IMR-90 (cell line): ENCODE measurements at regions not wholly inside any gene's neighbourhood (a gene's known extent, or its start where the extent isn't known, plus 50 kb on each side); places are given as distances from the start of the nearest gene placed in this dataset.

Source experiments
- ATAC-seq: fragments of 200-7000 bp; cut with Tn5 transposase; 2 replicates; pipeline ENCODE4 v1.9.1; 2020; ENCODE audit warnings: low read depth, mild to moderate bottlenecking, moderate library complexity
- BruUV-seq: library from RNA; stranded (reverse); fragments of 400-500 nt; replicated peaks from 2 replicates; lab custom pipeline; 2021; lab: Mats Ljungman, UMichigan
- CTCF ChIA-PET: fragments of 300-600 bp; formaldehyde crosslinking; extraction: SDS; loops from one replicate; lab custom pipeline; 2021; ENCODE audit warnings: antibody characterized with exemption; lab: Yijun Ruan, JAX
- POLR2A ChIA-PET: fragments of 300-600 bp; sonication (Branson Sonifier 250); formaldehyde crosslinking; loops from one replicate; lab custom pipeline; 2022; ENCODE audit warnings: antibody characterized with exemption; ENCODE audit not compliant: unreplicated experiment; lab: Charles Lee
- DNase-seq: peaks from one replicate; pipeline ENCODE4 v3.0.0; 2013
- H2AFZ ChIP-seq: replicated peaks from 2 replicates; pipeline ENCODE3; 2013; ENCODE audit warnings: low read length, mild to moderate bottlenecking; ENCODE audit not compliant: poor library complexity
- H2AK5ac ChIP-seq: 2 replicates; pipeline ENCODE4 v1.6.1; 2013; ENCODE audit warnings: low read depth, low read length, inconsistent platforms
- H2AK9ac ChIP-seq: replicated peaks from 2 replicates; pipeline ENCODE3; 2013; ENCODE audit warnings: mild to moderate bottlenecking, low read depth, low read length, moderate library complexity; ENCODE audit not compliant: poor library complexity
- H2BK120ac ChIP-seq: 2 replicates; pipeline ENCODE4 v1.6.1; 2013; ENCODE audit warnings: low read depth, low read length, inconsistent platforms
- H2BK15ac ChIP-seq: 3 replicates; pipeline ENCODE4 v1.6.1; 2013; ENCODE audit warnings: low read depth, low read length, inconsistent platforms
- H2BK20ac ChIP-seq: 2 replicates; pipeline ENCODE4 v1.6.1; 2013; ENCODE audit warnings: low read depth, mild to moderate bottlenecking, inconsistent platforms, low read length, moderate library complexity
- H2BK5ac ChIP-seq: 2 replicates; pipeline ENCODE4 v1.6.1; 2013; ENCODE audit warnings: mild to moderate bottlenecking, low read depth, low read length, inconsistent platforms; ENCODE audit not compliant: poor library complexity, severe bottlenecking
- H3K14ac ChIP-seq: replicated peaks from 2 replicates; pipeline ENCODE4 v1.6.1; 2013; ENCODE audit warnings: low read depth, low read length, inconsistent platforms
- H3K18ac ChIP-seq: 2 replicates; pipeline ENCODE4 v1.6.1; 2013; ENCODE audit warnings: low read depth, low read length, control low read depth
- H3K23ac ChIP-seq: 2 replicates; pipeline ENCODE4 v1.6.1; 2013; ENCODE audit warnings: low read depth, low read length, inconsistent platforms
- H3K27ac ChIP-seq: 2 replicates; pipeline ENCODE4 v1.5.1; 2013; ENCODE audit warnings: mild to moderate bottlenecking, control low read depth, low read length; ENCODE audit not compliant: insufficient read depth
- H3K27me3 ChIP-seq: 2 replicates; pipeline ENCODE4 v1.6.1; 2013; ENCODE audit warnings: low read length; ENCODE audit not compliant: control insufficient read depth, insufficient read depth
- H3K36me3 ChIP-seq: 2 replicates; pipeline ENCODE4 v1.6.1; 2013; ENCODE audit warnings: low read length, mixed read lengths; ENCODE audit not compliant: control insufficient read depth, insufficient read depth
- H3K4ac ChIP-seq: 2 replicates; pipeline ENCODE4 v1.6.1; 2013; ENCODE audit warnings: low read depth, low read length, inconsistent platforms
- H3K4me1 ChIP-seq: 2 replicates; pipeline ENCODE4 v1.6.1; 2013; ENCODE audit warnings: low read length, mixed read lengths; ENCODE audit not compliant: control insufficient read depth, insufficient read depth
- H3K4me2 ChIP-seq: 2 replicates; pipeline ENCODE4 v1.6.1; 2013; ENCODE audit warnings: low read depth, mild to moderate bottlenecking, control low read depth, low read length, moderate library complexity
- H3K4me3 ChIP-seq: 2 replicates; pipeline ENCODE4 v1.5.1; 2013; ENCODE audit warnings: low read depth, mild to moderate bottlenecking, control low read depth, low read length, moderate library complexity; ENCODE audit not compliant: insufficient read depth
- H3K56ac ChIP-seq: 2 replicates; pipeline ENCODE4 v1.6.1; 2013; ENCODE audit warnings: low read length, inconsistent platforms; ENCODE audit not compliant: insufficient read depth; ENCODE audit errors: extremely low read depth
- H3K79me1 ChIP-seq, 2 experiments: 2 replicates each; pipeline ENCODE4 v1.6.1; 2013; ENCODE audit warnings: low read length in 2 of 2, inconsistent platforms in 1 of 2, low read depth in 1 of 2
- H3K9ac ChIP-seq: 2 replicates; pipeline ENCODE4 v1.6.1; 2013; ENCODE audit warnings: low read depth, low read length, control low read depth
- H3K9me1 ChIP-seq: 2 replicates; pipeline ENCODE4 v1.6.1; 2013; ENCODE audit warnings: low read length, inconsistent platforms; ENCODE audit not compliant: insufficient read depth
- H3K9me3 ChIP-seq: 2 replicates; pipeline ENCODE4 v1.6.1; 2013; ENCODE audit warnings: low read length; ENCODE audit not compliant: control insufficient read depth, insufficient read depth
- H4K20me1 ChIP-seq: 2 replicates; pipeline ENCODE4 v1.6.1; 2013; ENCODE audit warnings: low read length, inconsistent platforms; ENCODE audit not compliant: insufficient read depth
- H4K5ac ChIP-seq: 2 replicates; pipeline ENCODE4 v1.6.1; 2013; ENCODE audit warnings: mild to moderate bottlenecking, low read depth, low read length, control low read depth
- H4K8ac ChIP-seq, 2 experiments: 2 replicates each; pipeline ENCODE4 v1.6.1; 2013; ENCODE audit warnings: low read depth in 2 of 2, low read length in 2 of 2, control low read depth in 1 of 2, inconsistent platforms in 1 of 2
- H4K91ac ChIP-seq: 2 replicates; pipeline ENCODE4 v1.6.1; 2013; ENCODE audit warnings: low read depth, low read length, inconsistent platforms; ENCODE audit not compliant: insufficient read depth
- BHLHE40 ChIP-seq: fragments of 150-350 bp; IDR thresholded peaks from 2 replicates; pipeline ENCODE4 v1.6.1; 2016; ENCODE audit warnings: mild to moderate bottlenecking, low read depth, low read length
- CEBPB ChIP-seq: IDR thresholded peaks from 2 replicates; pipeline ENCODE4 v1.6.1; 2012; ENCODE audit warnings: low read depth, low read length, improper control_type of control experiment
- CHD1 ChIP-seq: IDR thresholded peaks from 2 replicates; pipeline ENCODE4 v1.6.1; 2012; ENCODE audit warnings: low read depth, low read length, improper control_type of control experiment
- FOS ChIP-seq: fragments of 150-350 bp; IDR thresholded peaks from 2 replicates; pipeline ENCODE4 v1.6.1; 2016; ENCODE audit warnings: low read depth, low read length
- MAFK ChIP-seq: IDR thresholded peaks from 2 replicates; pipeline ENCODE4 v1.6.1; 2012; ENCODE audit warnings: low read depth, low read length, improper control_type of control experiment
- MAZ ChIP-seq: IDR thresholded peaks from 2 replicates; pipeline ENCODE4 v1.6.1; 2012; ENCODE audit warnings: low read depth, mild to moderate bottlenecking, low read length, improper control_type of control experiment, moderate library complexity, borderline replicate concordance
- MXI1 ChIP-seq: IDR thresholded peaks from 2 replicates; pipeline ENCODE4 v1.6.1; 2012; ENCODE audit warnings: low read depth, mild to moderate bottlenecking, low read length, moderate library complexity, borderline replicate concordance
- NFE2L2 ChIP-seq: fragments of 150-350 bp; IDR thresholded peaks from 2 replicates; pipeline ENCODE4 v1.6.1; 2016; ENCODE audit warnings: low read depth, mild to moderate bottlenecking, low read length
- RAD21 ChIP-seq: IDR thresholded peaks from 2 replicates; pipeline ENCODE4 v1.6.1; 2012; ENCODE audit warnings: low read length, improper control_type of control experiment
- RCOR1 ChIP-seq: IDR thresholded peaks from 2 replicates; pipeline ENCODE4 v1.6.1; 2012; ENCODE audit warnings: mild to moderate bottlenecking, low read length, improper control_type of control experiment; ENCODE audit not compliant: insufficient replicate concordance
- RFX5 ChIP-seq: IDR thresholded peaks from 2 replicates; pipeline ENCODE4 v1.8.0; 2012; ENCODE audit warnings: low read depth, mild to moderate bottlenecking, low read length, moderate library complexity
- SMC3 ChIP-seq: fragments of 150-350 bp; IDR thresholded peaks from 2 replicates; pipeline ENCODE4 v1.6.1; 2016; ENCODE audit warnings: low read depth, mild to moderate bottlenecking, antibody characterized with exemption, low read length, moderate library complexity
- WGBS, 2 experiments: methylation state at CpG; one replicate each; pipeline versions ENCODE4 v1.1.5 to v1.1.7; 2013; ENCODE audit warnings: missing lambda C conversion rate in 2 of 2; ENCODE audit not compliant: insufficient read length in 1 of 2; ENCODE audit errors: extremely low coverage in 2 of 2; 5-methylcytosine and 5-hydroxymethylcytosine counted together
- dilution Hi-C: fragments of 300-500 bp; cut with HindIII; formaldehyde crosslinking; loops from one replicate; pipeline ENCODE4 v1.14.3; 2018; ENCODE audit warnings: low sequenced_read_pairs; ENCODE audit not compliant: unreplicated experiment
- in situ Hi-C: fragments of 300-500 bp; cut with MboI; formaldehyde crosslinking; loops from 3 replicates; pipeline ENCODE4 v1.14.3; 2019; ENCODE audit warnings: low sequenced_read_pairs, inconsistent platforms, mixed read lengths
- intact Hi-C: fragments of 100-400 bp; cut with micrococcal nuclease; formaldehyde crosslinking; loops from 2 replicates; pipeline ENCODE4 v1.10.0; 2022
- TF ChIP-seq, protein P1 (sequence below): conservative IDR thresholded peaks from 2 replicates; pipeline ENCODE4 v1.5.1; 2012; ENCODE audit warnings: mild to moderate bottlenecking, low read depth, low read length, improper control_type of control experiment
- TF ChIP-seq, protein P2 (sequence below): fragments of 150-350 bp; IDR thresholded peaks from 2 replicates; pipeline ENCODE4 v1.6.1; 2017; ENCODE audit warnings: mild to moderate bottlenecking, antibody characterized with exemption, low read length, low read depth

DNA sequence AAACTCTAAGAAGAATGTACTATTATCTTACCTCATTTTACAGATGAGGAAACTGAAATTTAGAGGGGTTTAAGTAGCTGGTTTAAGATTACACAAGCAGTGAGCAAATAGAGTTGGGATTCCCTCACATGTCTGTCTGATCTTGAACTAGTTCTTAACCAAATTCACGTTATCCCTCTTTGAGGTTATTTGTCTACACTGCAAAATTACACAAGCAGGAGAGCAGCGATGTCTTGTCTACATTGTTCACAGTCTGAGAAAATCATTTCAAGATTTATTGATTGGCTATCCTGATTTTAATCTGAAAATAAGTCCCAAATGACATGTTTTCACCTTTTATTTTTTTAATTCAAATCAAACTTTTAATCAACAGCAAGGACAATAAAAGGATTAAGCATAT lies 56.9 kb downstream of the SOX9 start:
- BruUV-seq, result no TSS peak
- in situ Hi-C loops (no loop called here), dilution Hi-C loops (no loop called here), intact Hi-C loops (no loop called here)
- H3K23ac ChIP-seq, result no peak overlapping the region
- H3K27ac ChIP-seq, result no peak overlapping the region
- WGBS, 2 experiments, result no CpG with 5 or more reads among the region's 2 CpGs
- no peak overlapping the region for H2BK120ac ChIP-seq
- TF ChIP-seq NFE2L2 (no peak), RAD21 (no peak), CHD1 (no peak), MAFK (no peak), BHLHE40 (no peak), MXI1 (no peak), RCOR1 (no peak), FOS (no peak), CEBPB (no peak), MAZ (no peak), SMC3 (no peak), RFX5 (no peak)
- TF ChIP-seq, protein P1, sequence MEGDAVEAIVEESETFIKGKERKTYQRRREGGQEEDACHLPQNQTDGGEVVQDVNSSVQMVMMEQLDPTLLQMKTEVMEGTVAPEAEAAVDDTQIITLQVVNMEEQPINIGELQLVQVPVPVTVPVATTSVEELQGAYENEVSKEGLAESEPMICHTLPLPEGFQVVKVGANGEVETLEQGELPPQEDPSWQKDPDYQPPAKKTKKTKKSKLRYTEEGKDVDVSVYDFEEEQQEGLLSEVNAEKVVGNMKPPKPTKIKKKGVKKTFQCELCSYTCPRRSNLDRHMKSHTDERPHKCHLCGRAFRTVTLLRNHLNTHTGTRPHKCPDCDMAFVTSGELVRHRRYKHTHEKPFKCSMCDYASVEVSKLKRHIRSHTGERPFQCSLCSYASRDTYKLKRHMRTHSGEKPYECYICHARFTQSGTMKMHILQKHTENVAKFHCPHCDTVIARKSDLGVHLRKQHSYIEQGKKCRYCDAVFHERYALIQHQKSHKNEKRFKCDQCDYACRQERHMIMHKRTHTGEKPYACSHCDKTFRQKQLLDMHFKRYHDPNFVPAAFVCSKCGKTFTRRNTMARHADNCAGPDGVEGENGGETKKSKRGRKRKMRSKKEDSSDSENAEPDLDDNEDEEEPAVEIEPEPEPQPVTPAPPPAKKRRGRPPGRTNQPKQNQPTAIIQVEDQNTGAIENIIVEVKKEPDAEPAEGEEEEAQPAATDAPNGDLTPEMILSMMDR, result no peak
- TF ChIP-seq, protein P2, sequence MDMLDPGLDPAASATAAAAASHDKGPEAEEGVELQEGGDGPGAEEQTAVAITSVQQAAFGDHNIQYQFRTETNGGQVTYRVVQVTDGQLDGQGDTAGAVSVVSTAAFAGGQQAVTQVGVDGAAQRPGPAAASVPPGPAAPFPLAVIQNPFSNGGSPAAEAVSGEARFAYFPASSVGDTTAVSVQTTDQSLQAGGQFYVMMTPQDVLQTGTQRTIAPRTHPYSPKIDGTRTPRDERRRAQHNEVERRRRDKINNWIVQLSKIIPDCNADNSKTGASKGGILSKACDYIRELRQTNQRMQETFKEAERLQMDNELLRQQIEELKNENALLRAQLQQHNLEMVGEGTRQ, result no peak
- H3K4ac ChIP-seq, result no peak overlapping the region
- ATAC-seq, result no peak
- H3K79me1 ChIP-seq, result no peaks in the 10 kb centered on the region
- ChIA-PET POLR2A (no interaction called here), CTCF (interaction anchor here (0.6 kb wide), 1 partner anchor 87 kb away, joined by 7 read pairs; no protein-coding TSS in a partner anchor)
- H4K20me1 ChIP-seq, result no peaks in the 10 kb centered on the region
- no peak overlapping the region for H2BK5ac ChIP-seq
- no peak overlapping the region for H2BK20ac ChIP-seq
- H3K36me3 ChIP-seq, result no peaks in the 10 kb centered on the region
- H2AK5ac ChIP-seq, result no peak overlapping the region
- H2AFZ ChIP-seq, result no peak overlapping the region
- no peak overlapping the region for H4K8ac ChIP-seq
- H2BK15ac ChIP-seq, result no peak overlapping the region
- no peak overlapping the region for H2AK9ac ChIP-seq
- H3K4me2 ChIP-seq, result no peak overlapping the region
- no peak overlapping the region for H3K4me3 ChIP-seq
- no peaks in the 10 kb centered on the region; the same call in 1 of the 2 replicates for H3K4me1 ChIP-seq
- no peak overlapping the region for H3K56ac ChIP-seq
- H3K9me1 ChIP-seq, result no peaks in the 10 kb centered on the region
- H4K91ac ChIP-seq, result no peak overlapping the region
- no peak overlapping the region for H3K14ac ChIP-seq
- no peak overlapping the region for H3K9ac ChIP-seq
- no peak for DNase-seq
- H3K27me3 ChIP-seq, result no peaks in the 10 kb centered on the region; the same call in 1 of the 2 replicates
- H3K9me3 ChIP-seq, result no peaks in the 10 kb centered on the region
- H3K18ac ChIP-seq, result no peak overlapping the region
- no peak overlapping the region for H4K5ac ChIP-seq
